Globus pallidus (tissue), 1 donor: ENCODE measurements at regions not wholly inside any gene's neighbourhood (a gene's known extent, or its start where the extent isn't known, plus 50 kb on each side); places are given as distances from the start of the nearest gene placed in this dataset.

Source experiments
- DNase-seq: peaks from one replicate; pipeline ENCODE4 v3.0.0-alpha.2; 2015; ENCODE audit warnings: low spot score

- no peak for DNase-seq
Measured at GRCh38 chr15:39281094-39281493, 299.8 kb upstream of the THBS1 start.

GRCh38 chr15:39282663-39283208, 298.1 kb upstream of the THBS1 start:
- DNase-seq = no peak

GRCh38 chr15:39283531-39283930, 297.3 kb upstream of the THBS1 start:
- DNase-seq = no peak

GRCh38 chr15:39285071-39285470, 295.8 kb upstream of the THBS1 start:
- no peak for DNase-seq

- no peak for DNase-seq
Measured at GRCh38 chr15:39285663-39286062, 295.2 kb upstream of the THBS1 start.

- DNase-seq = no peak
Measured at GRCh38 chr15:39286706-39287105, 294.2 kb upstream of the THBS1 start.

- no peak for DNase-seq
Measured at GRCh38 chr15:39287322-39288195, 293.3 kb upstream of the THBS1 start.

GRCh38 chr15:39290711-39291435, 290.0 kb upstream of the THBS1 start:
- no peak for DNase-seq

GRCh38 chr15:39291690-39292089, 289.2 kb upstream of the THBS1 start:
- DNase-seq = no peak

GRCh38 chr15:39296955-39297354, 283.9 kb upstream of the THBS1 start:
- DNase-seq = no peak

- no peak for DNase-seq
Measured at GRCh38 chr15:39298271-39298962, 282.5 kb upstream of the THBS1 start.

GRCh38 chr15:39299486-39300267, 281.2 kb upstream of the THBS1 start:
- no peak for DNase-seq

GRCh38 chr15:39300451-39301153, 280.3 kb upstream of the THBS1 start:
- no peak for DNase-seq

- DNase-seq = no peak
Measured at GRCh38 chr15:39301589-39301999, 279.3 kb upstream of the THBS1 start.

- DNase-seq = no peak
Measured at GRCh38 chr15:39302936-39303335, 277.9 kb upstream of the THBS1 start.

GRCh38 chr15:39304201-39304841, 276.6 kb upstream of the THBS1 start:
- no peak for DNase-seq

- no peak for DNase-seq
Measured at GRCh38 chr15:39304931-39305728, 275.7 kb upstream of the THBS1 start.

GRCh38 chr15:39310633-39311032, 270.2 kb upstream of the THBS1 start:
- DNase-seq = no peak

- DNase-seq = no peak
Measured at GRCh38 chr15:39312984-39313383, 267.9 kb upstream of the THBS1 start.

- no peak for DNase-seq
Measured at GRCh38 chr15:39313467-39313866, 267.4 kb upstream of the THBS1 start.
